ENCODE measurements at regions not wholly inside any gene's neighbourhood (a gene's known extent, or its start where the extent isn't known, plus 50 kb on each side); places are given as distances from the start of the nearest gene placed in this dataset.

DNA sequence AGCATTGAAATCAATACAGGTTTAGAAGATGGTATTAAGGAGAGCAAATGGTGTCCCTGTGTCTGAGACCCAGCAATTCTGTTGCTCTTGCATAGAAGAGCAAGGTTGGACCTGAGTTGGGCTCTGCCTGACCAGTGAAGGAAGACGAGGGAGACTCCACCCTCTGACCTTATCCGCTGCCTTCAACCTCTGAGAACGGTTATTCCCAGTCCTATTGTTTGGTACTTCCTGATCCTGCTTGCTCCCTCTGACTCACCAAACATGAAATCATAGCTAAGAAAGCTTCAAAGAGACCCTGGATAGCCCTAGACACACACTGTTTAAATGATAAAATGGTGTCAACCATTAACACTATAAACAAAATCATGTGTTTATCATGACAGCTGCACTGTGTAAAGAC, 218.5 kb downstream of the PLK2 start:
- H3K27ac Mint-ChIP-seq: no peak overlapping the region
- H3K4me3 Mint-ChIP-seq: no peak overlapping the region
- DNase-seq (no peak), ATAC-seq (replicated peaks) (no peak)
- H3K4me1 Mint-ChIP-seq: no peaks in the 10 kb centered on the region
- H3K9me3 Mint-ChIP-seq: no peaks in the 10 kb centered on the region
- H3K36me3 Mint-ChIP-seq: no peaks in the 10 kb centered on the region
- peaks cover 0 to 4% of the 10 kb centered on the region in 2 donors for H3K27me3 Mint-ChIP-seq

- Mint-ChIP-seq H3K9me3 (no peaks in the 10 kb centered on the region), H3K4me3 (no peak overlapping the region)
Measured at GRCh38 chr5:58240322-58240721, 219.6 kb downstream of the PLK2 start.

GRCh38 chr5:58239731-58240130, 220.2 kb downstream of the PLK2 start:
- Mint-ChIP-seq H3K9me3 (no peaks in the 10 kb centered on the region), H3K4me1 (no peaks in the 10 kb centered on the region), H3K4me3 (no peak overlapping the region), H3K36me3 (no peaks in the 10 kb centered on the region), H3K27ac (no peak overlapping the region), H3K27me3 (peaks cover 0 to under 1% of the 10 kb centered on the region in 2 donors)
- ATAC-seq (replicated peaks) (no peak), DNase-seq (no peak)

More at GRCh38 chr5:58240322-58240721, 219.6 kb downstream of the PLK2 start:
- DNase-seq: no peak
- H3K4me1 Mint-ChIP-seq: no peaks in the 10 kb centered on the region
- no peaks in the 10 kb centered on the region for H3K36me3 Mint-ChIP-seq
- no peak for ATAC-seq (replicated peaks)
- H3K27ac Mint-ChIP-seq: no peak overlapping the region
- H3K27me3 Mint-ChIP-seq: peaks cover 0 to 4% of the 10 kb centered on the region in 2 donors

- Mint-ChIP-seq H3K4me1 (no peaks in the 10 kb centered on the region), H3K36me3 (no peaks in the 10 kb centered on the region), H3K9me3 (no peaks in the 10 kb centered on the region), H3K27me3 (no peaks in the 10 kb centered on the region), H3K4me3 (no peak overlapping the region), H3K27ac (no peak overlapping the region)
- DNase-seq (no peak), ATAC-seq (replicated peaks) (peak; percentile 87 to 91)
Measured at GRCh38 chr5:58239045-58239444, 220.8 kb downstream of the PLK2 start.

- Mint-ChIP-seq H3K27me3 (no peaks in the 10 kb centered on the region), H3K9me3 (no peaks in the 10 kb centered on the region), H3K27ac (no peak overlapping the region), H3K36me3 (no peaks in the 10 kb centered on the region), H3K4me3 (no peak overlapping the region), H3K4me1 (no peaks in the 10 kb centered on the region)
- ATAC-seq (replicated peaks) (no peak), DNase-seq (no peak)
Measured at GRCh38 chr5:58236498-58236897, 223.4 kb downstream of the PLK2 start.

DNA sequence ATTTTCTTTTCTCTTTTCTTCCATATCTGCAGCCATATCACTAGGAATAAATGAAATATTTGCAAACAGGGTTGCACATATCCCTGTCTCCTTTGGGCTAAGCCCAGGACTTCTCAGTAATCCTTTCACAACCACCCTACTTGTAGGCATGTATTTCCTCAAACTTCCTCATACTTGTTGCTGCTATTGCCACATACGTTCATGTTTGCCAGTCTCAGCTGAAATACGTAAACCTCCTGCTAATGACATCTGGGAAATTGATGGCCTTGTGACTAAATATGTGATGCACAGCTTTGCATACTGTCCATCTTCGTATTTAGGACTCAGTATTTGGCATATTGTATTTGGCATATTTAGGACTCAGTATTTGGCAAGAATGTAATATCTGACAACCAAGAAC, 224.6 kb downstream of the PLK2 start:
- H3K9me3 Mint-ChIP-seq: no peaks in the 10 kb centered on the region
- H3K36me3 Mint-ChIP-seq: no peaks in the 10 kb centered on the region
- H3K4me1 Mint-ChIP-seq: no peaks in the 10 kb centered on the region
- no peak for ATAC-seq (replicated peaks)
- no peak overlapping the region for H3K27ac Mint-ChIP-seq
- no peak overlapping the region for H3K4me3 Mint-ChIP-seq
- no peaks in the 10 kb centered on the region for H3K27me3 Mint-ChIP-seq
- no peak for DNase-seq

DNA sequence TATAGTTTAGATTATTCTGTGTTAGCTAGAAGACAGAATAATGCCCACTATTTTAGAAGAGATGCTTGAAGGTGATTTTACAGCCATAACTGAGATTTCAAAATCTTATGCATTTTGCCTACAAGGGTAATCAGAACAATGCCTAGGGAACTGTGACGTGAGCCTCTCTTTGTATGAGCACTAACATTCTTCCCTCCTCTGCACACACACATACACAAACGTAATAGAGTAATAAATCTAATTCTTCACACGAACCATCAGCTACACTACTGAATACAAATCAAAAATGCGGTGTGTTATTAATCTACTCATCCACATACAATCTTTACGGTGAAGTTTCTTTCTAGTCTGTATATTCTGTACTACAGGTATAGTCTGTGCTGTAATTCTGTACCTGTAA, 227.8 kb downstream of the PLK2 start:
- Mint-ChIP-seq H3K4me1 (peaks cover 0 to 5% of the 10 kb centered on the region in 2 donors), H3K9me3 (no peaks in the 10 kb centered on the region), H3K27ac (no peak overlapping the region), H3K27me3 (no peaks in the 10 kb centered on the region), H3K36me3 (no peaks in the 10 kb centered on the region), H3K4me3 (no peak overlapping the region)
- no peak for ATAC-seq (replicated peaks)
- DNase-seq: no peak

DNA sequence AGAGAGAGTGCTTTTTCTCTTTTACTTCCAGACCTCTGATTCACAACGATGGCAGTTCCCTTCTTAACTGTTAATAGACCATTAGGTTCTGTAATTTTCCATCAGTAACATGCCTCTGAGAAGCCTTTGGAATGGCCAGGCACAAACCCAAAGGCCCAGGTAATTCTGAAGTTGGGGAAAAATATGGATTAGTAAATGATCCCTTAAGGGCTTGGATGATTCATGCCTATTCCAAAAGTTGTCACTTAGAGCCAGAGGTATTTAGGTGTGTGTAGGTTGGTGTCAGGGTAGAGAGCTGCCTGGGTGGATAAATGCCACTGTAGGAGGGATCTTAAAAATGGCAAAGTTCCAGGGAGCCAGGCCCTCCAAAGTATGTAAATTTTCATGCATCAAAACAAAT, 228.8 kb downstream of the PLK2 start:
- Mint-ChIP-seq H3K9me3 (peaks cover 0 to 1% of the 10 kb centered on the region in 2 donors), H3K36me3 (no peaks in the 10 kb centered on the region), H3K27ac (no peak overlapping the region), H3K4me1 (peaks cover 0 to 5% of the 10 kb centered on the region in 2 donors), H3K27me3 (no peaks in the 10 kb centered on the region), H3K4me3 (no peak overlapping the region)
- DNase-seq (no peak), ATAC-seq (replicated peaks) (no peak)

DNA sequence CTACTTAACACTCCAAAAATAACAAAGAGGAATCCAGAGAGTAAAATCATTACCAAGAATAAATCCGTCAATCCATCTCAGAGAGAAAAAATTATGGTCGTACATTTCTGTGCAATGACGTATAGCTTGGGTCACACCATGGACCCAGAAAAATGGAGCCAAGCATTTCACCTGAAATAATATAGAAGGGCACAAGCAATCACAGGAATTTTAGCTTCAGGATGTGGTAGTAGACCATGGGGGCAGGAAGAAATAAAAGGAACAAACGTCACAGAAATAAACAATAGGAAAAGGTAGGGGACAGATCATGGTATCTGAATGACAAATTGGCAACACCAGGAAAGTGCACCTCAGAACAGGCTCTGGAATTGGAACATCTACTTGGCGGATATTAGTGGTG, 231.0 kb downstream of the PLK2 start:
- peaks cover 0 to 5% of the 10 kb centered on the region in 2 donors for H3K4me1 Mint-ChIP-seq
- ATAC-seq (replicated peaks): no peak
- H3K36me3 Mint-ChIP-seq: no peaks in the 10 kb centered on the region
- H3K9me3 Mint-ChIP-seq: peaks cover 0 to 1% of the 10 kb centered on the region in 2 donors
- no peak overlapping the region for H3K27ac Mint-ChIP-seq
- no peaks in the 10 kb centered on the region for H3K27me3 Mint-ChIP-seq
- H3K4me3 Mint-ChIP-seq: no peak overlapping the region
- DNase-seq: no peak

DNA sequence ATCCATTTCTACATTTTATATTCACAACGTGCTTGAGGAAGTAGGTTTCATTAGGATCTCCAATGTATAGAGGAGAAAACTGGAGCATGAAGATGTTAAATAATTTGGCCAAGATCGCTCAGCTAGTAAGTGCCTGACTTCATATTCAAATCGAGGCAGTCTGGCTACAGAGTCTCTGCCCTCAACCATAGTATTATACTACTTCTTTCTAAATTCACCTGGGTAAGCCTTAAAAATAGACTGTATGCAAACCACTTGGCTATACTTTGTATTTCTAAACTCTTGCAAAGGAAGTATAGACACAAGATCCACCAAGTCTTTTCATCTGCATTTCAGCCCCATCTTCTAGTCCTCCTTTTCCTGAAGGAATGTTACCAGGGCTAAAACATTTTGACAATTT, 232.0 kb downstream of the PLK2 start:
- ATAC-seq (replicated peaks) (no peak), DNase-seq (no peak)
- no peaks in the 10 kb centered on the region for H3K36me3 Mint-ChIP-seq
- H3K27ac Mint-ChIP-seq: no peak overlapping the region
- no peak overlapping the region for H3K4me3 Mint-ChIP-seq
- H3K9me3 Mint-ChIP-seq: peaks cover 0 to 1% of the 10 kb centered on the region in 2 donors
- peaks cover 0 to 5% of the 10 kb centered on the region in 2 donors for H3K4me1 Mint-ChIP-seq
- no peaks in the 10 kb centered on the region for H3K27me3 Mint-ChIP-seq

- DNase-seq: no peak
- H3K4me1 Mint-ChIP-seq: peaks cover 0 to 5% of the 10 kb centered on the region in 2 donors
Measured at GRCh38 chr5:58224661-58225060, 235.2 kb downstream of the PLK2 start.

GRCh38 chr5:58224221-58224620, 235.7 kb downstream of the PLK2 start:
- H3K9me3 Mint-ChIP-seq: peaks cover 0 to 1% of the 10 kb centered on the region in 2 donors
- DNase-seq (no peak), ATAC-seq (replicated peaks) (no peak)
- H3K4me3 Mint-ChIP-seq: no peak overlapping the region
- H3K27me3 Mint-ChIP-seq: no peaks in the 10 kb centered on the region
- H3K27ac Mint-ChIP-seq: no peak overlapping the region
- peaks cover 0 to 5% of the 10 kb centered on the region in 2 donors for H3K4me1 Mint-ChIP-seq
- no peaks in the 10 kb centered on the region for H3K36me3 Mint-ChIP-seq

More at GRCh38 chr5:58224661-58225060, 235.2 kb downstream of the PLK2 start:
- ATAC-seq (replicated peaks): no peak
- Mint-ChIP-seq H3K27ac (no peak overlapping the region), H3K9me3 (peaks cover 0 to 1% of the 10 kb centered on the region in 2 donors), H3K27me3 (no peaks in the 10 kb centered on the region), H3K4me3 (no peak overlapping the region), H3K36me3 (no peaks in the 10 kb centered on the region)

DNA sequence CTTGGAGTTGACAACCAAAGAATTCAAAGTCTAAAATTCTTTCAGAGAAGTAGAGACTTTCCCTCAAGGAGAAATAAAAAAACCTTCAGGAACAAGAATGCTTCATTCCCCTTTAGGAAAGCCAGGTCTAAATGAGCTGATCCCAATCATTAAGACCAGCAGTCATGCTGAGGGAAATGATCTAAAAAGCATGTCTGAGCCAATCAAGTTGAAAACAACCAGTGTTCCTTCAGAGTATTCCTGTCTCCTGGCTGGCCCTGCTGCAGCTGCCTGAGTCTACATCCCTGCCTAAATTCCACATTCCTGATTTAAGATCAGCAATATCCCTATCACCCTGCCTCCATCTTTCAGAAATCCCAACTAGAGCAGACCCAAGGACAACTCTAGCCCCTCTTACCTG, 244.5 kb downstream of the PLK2 start:
- no peaks in the 10 kb centered on the region for H3K4me1 Mint-ChIP-seq
- H3K9me3 Mint-ChIP-seq: peaks cover 0 to 8% of the 10 kb centered on the region in 2 donors
- H3K27ac Mint-ChIP-seq: no peak overlapping the region
- no peak for DNase-seq
- no peaks in the 10 kb centered on the region for H3K27me3 Mint-ChIP-seq
- H3K36me3 Mint-ChIP-seq: peaks cover 0 to 1% of the 10 kb centered on the region in 2 donors
- no peak for ATAC-seq (replicated peaks)
- H3K4me3 Mint-ChIP-seq: no peak overlapping the region

DNA sequence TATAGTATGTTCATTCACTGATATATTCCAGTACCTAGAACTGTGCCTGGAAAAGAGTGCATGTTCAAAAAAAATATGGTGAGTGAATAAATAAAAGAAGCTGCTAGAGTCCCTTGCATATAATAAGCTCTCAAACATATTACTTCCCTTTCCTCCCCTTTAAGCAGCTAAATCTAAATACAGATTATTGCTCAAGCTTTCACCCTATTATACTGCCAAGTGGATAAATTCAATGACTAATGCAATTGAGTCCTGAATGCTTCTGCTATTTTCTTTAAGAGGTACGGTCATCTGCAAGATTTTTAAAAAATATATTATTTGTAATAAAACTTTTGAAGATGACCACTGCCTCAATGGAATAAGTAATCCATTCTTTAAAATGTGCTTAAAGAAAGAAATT, 248.4 kb downstream of the PLK2 start:
- H3K27ac Mint-ChIP-seq: no peak overlapping the region
- H3K4me1 Mint-ChIP-seq: no peaks in the 10 kb centered on the region
- ATAC-seq (replicated peaks) (no peak), DNase-seq (no peak)
- H3K27me3 Mint-ChIP-seq: no peaks in the 10 kb centered on the region
- H3K4me3 Mint-ChIP-seq: no peak overlapping the region
- H3K36me3 Mint-ChIP-seq: no peaks in the 10 kb centered on the region
- H3K9me3 Mint-ChIP-seq: peaks cover 0 to 5% of the 10 kb centered on the region in 2 donors

GRCh38 chr5:58208674-58209073, 251.2 kb downstream of the PLK2 start:
- no peak for ATAC-seq (replicated peaks)
- Mint-ChIP-seq H3K36me3 (no peaks in the 10 kb centered on the region), H3K9me3 (no peaks in the 10 kb centered on the region), H3K4me1 (no peaks in the 10 kb centered on the region), H3K27ac (no peak overlapping the region), H3K4me3 (no peak overlapping the region), H3K27me3 (no peaks in the 10 kb centered on the region)
- DNase-seq: no peak

- Mint-ChIP-seq H3K27ac (no peak overlapping the region), H3K4me3 (no peak overlapping the region), H3K27me3 (no peaks in the 10 kb centered on the region), H3K4me1 (no peaks in the 10 kb centered on the region), H3K9me3 (no peaks in the 10 kb centered on the region), H3K36me3 (no peaks in the 10 kb centered on the region)
- ATAC-seq (replicated peaks) (no peak), DNase-seq (no peak)
Measured at GRCh38 chr5:58207076-58207475, 252.8 kb downstream of the PLK2 start.
